ENCODE measurements at regions not wholly inside any gene's neighbourhood (a gene's known extent, or its start where the extent isn't known, plus 50 kb on each side); places are given as distances from the start of the nearest gene placed in this dataset.

DNA sequence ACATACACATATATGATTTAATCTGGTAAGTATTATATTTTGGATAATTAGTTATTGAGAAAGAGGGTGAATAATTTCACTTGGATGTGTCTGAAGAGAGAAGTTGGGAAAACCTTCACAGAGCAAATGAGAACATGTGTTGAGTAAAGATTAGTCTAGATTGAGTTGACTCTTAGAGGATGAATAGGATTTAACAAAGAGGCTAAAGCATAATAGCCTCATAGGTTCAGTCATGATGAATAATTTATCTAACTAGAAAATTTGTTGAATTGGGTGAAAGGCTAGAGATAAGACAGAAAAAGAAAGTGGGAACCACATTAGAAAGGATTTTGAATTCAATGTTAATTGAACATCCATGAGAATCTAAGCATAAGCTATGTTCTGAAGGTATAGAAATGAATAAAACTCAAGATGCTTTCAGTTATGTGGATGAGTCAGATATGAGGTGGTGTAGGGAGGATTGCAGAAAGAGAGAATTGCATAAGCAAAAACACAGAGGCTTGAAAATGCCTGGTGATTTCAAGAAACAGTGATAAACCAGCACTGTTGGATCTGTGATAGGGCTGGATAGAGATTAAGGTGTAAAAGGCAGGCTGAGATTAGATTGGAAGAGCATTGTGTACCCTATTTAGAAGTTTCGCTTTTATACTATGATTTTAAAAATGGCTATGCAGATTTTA lies 207.6 kb upstream of the NR3C2 start (continued):
- TF ChIP-seq ZNF75D (CRISPR knock-in tag; IDR thresholded peaks at IDR 0.05; ENCODE audit: borderline replicate concordance) (no peak), HNRNPUL1 (IDR thresholded peaks at IDR 0.05; ENCODE audit: low read depth, low read length) (no peak), ZIK1 (CRISPR knock-in tag; IDR thresholded peaks at IDR 0.05; ENCODE audit: borderline replicate concordance, low read depth) (no peak)

DNA sequence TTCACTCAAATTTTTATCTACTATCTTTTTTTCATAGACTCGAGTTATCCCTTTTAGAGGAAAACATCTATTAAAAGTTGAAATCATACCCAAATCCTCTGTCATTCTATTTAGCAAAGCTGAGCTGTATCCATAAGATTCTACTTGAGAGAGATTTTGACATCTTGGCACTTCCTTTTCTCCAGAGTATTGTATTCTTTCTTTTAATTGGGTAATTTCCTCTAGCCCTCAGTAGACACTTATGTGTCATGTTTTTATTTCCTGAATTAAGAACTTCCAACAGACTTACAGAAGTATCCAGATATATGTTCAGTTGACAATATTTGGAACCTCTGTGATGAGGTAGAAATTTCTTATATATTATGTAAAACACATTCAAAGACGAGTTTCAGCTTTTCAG lies 201.6 kb upstream of the NR3C2 start:
- H3K4me2 ChIP-seq (ENCODE audit: low read depth, low read length) = no peak overlapping the region
- no peak overlapping the region for H3K4me3 ChIP-seq (replicated peaks in 1 of 3; ENCODE audit: insufficient read depth in 1 of 3, low read depth in 2 of 3, low read length in 3 of 3)
- no peak for DNase-seq (ENCODE audit: low spot score)
- H2AFZ ChIP-seq (ENCODE audit: low read length) = no peak overlapping the region
- FAIRE-seq = no peak
- POLR2A ChIA-PET = no interaction called here
- H3K27ac ChIP-seq (ENCODE audit: extremely low read length, insufficient read depth, low read length) = no peak overlapping the region
- 0% methylated on average over 2 of the region's 2 CpGs for WGBS (ENCODE audit: low lambda C conversion rate)
- in situ Hi-C loops (cut with HindIII; ENCODE audit: extremely low pct_ligation_motif_present, low pct_unique_long_range_greater_than_20kb) = no loop called here
- no peaks in the 10 kb centered on the region for H3K36me3 ChIP-seq (replicated peaks in 1 of 2; ENCODE audit: control insufficient read depth in 1 of 2, insufficient read depth in 2 of 2, low read length in 2 of 2)
- H3K79me2 ChIP-seq (ENCODE audit: insufficient read depth, low read length) = no peaks in the 10 kb centered on the region
- H4K20me1 ChIP-seq (ENCODE audit: insufficient read depth, low read length) = no peaks in the 10 kb centered on the region
- intact Hi-C loops (cut with micrococcal nuclease; ENCODE audit: unreplicated experiment) = no loop called here
- H3K4me1 ChIP-seq (ENCODE audit: insufficient read depth, low read length) = no peaks in the 10 kb centered on the region
- ATAC-seq = no peak
- no peak overlapping the region for H3K9ac ChIP-seq (ENCODE audit: insufficient read depth, low read depth, low read length)
- CTCF ChIA-PET (ENCODE audit: low intra/inter-chr PET ratio, low total read pairs) = no interaction called here
- H3K27me3 ChIP-seq (ENCODE audit: control insufficient read depth in 1 of 2, insufficient read depth in 2 of 2, low read length in 2 of 2) = no peaks in the 10 kb centered on the region; a peak in 1 of 5 replicates
- no TSS peak for BruUV-seq (replicated peaks)
- H3K9me3 ChIP-seq (ENCODE audit: low read length) = peaks cover 64% of the 10 kb centered on the region
- no peak for TF ChIP-seq ZBTB1 (CRISPR knock-in tag; IDR thresholded peaks at IDR 0.05; ENCODE audit: borderline replicate concordance)
- TF ChIP-seq PAWR (CRISPR knock-in tag; IDR thresholded peaks at IDR 0.05; ENCODE audit: borderline replicate concordance) = no peak
- no peak for TF ChIP-seq ZNF44 (CRISPR knock-in tag; IDR thresholded peaks at IDR 0.05)
- TF ChIP-seq ZKSCAN5 (CRISPR knock-in tag; IDR thresholded peaks at IDR 0.05) = no peak
- no peak for TF ChIP-seq ZNF768 (CRISPR knock-in tag; IDR thresholded peaks at IDR 0.05)
- TF ChIP-seq ZNF282 (IDR thresholded peaks at IDR 0.05; ENCODE audit: partially characterized antibody) = no peak
- TF ChIP-seq, protein P1, sequence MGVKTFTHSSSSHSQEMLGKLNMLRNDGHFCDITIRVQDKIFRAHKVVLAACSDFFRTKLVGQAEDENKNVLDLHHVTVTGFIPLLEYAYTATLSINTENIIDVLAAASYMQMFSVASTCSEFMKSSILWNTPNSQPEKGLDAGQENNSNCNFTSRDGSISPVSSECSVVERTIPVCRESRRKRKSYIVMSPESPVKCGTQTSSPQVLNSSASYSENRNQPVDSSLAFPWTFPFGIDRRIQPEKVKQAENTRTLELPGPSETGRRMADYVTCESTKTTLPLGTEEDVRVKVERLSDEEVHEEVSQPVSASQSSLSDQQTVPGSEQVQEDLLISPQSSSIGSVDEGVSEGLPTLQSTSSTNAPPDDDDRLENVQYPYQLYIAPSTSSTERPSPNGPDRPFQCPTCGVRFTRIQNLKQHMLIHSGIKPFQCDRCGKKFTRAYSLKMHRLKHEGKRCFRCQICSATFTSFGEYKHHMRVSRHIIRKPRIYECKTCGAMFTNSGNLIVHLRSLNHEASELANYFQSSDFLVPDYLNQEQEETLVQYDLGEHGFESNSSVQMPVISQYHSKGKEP (CRISPR knock-in tag; IDR thresholded peaks at IDR 0.05) = no peak
- TF ChIP-seq ATF1 (CRISPR knock-in tag; IDR thresholded peaks at IDR 0.05) = no peak
- TF ChIP-seq ZNF788 (CRISPR knock-in tag; IDR thresholded peaks at IDR 0.05; ENCODE audit: borderline replicate concordance) = no peak
- TF ChIP-seq PHF20 (CRISPR knock-in tag; IDR thresholded peaks at IDR 0.05) = no peak
- no peak for TF ChIP-seq CBX2 (IDR thresholded peaks at IDR 0.05; ENCODE audit: low read depth, low read length)
- TF ChIP-seq CBX2 (CRISPR knock-in tag; IDR thresholded peaks at IDR 0.05; ENCODE audit: low read depth) = no peak
- TF ChIP-seq, protein P2, sequence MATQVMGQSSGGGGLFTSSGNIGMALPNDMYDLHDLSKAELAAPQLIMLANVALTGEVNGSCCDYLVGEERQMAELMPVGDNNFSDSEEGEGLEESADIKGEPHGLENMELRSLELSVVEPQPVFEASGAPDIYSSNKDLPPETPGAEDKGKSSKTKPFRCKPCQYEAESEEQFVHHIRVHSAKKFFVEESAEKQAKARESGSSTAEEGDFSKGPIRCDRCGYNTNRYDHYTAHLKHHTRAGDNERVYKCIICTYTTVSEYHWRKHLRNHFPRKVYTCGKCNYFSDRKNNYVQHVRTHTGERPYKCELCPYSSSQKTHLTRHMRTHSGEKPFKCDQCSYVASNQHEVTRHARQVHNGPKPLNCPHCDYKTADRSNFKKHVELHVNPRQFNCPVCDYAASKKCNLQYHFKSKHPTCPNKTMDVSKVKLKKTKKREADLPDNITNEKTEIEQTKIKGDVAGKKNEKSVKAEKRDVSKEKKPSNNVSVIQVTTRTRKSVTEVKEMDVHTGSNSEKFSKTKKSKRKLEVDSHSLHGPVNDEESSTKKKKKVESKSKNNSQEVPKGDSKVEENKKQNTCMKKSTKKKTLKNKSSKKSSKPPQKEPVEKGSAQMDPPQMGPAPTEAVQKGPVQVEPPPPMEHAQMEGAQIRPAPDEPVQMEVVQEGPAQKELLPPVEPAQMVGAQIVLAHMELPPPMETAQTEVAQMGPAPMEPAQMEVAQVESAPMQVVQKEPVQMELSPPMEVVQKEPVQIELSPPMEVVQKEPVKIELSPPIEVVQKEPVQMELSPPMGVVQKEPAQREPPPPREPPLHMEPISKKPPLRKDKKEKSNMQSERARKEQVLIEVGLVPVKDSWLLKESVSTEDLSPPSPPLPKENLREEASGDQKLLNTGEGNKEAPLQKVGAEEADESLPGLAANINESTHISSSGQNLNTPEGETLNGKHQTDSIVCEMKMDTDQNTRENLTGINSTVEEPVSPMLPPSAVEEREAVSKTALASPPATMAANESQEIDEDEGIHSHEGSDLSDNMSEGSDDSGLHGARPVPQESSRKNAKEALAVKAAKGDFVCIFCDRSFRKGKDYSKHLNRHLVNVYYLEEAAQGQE (IDR thresholded peaks at IDR 0.05; ENCODE audit: borderline replicate concordance in 1 of 2, low read depth in 1 of 2, low read length in 2 of 2) = no peak
- TF ChIP-seq SAP130 (CRISPR knock-in tag; IDR thresholded peaks at IDR 0.05; ENCODE audit: low read depth) = no peak
- TF ChIP-seq, protein P3, sequence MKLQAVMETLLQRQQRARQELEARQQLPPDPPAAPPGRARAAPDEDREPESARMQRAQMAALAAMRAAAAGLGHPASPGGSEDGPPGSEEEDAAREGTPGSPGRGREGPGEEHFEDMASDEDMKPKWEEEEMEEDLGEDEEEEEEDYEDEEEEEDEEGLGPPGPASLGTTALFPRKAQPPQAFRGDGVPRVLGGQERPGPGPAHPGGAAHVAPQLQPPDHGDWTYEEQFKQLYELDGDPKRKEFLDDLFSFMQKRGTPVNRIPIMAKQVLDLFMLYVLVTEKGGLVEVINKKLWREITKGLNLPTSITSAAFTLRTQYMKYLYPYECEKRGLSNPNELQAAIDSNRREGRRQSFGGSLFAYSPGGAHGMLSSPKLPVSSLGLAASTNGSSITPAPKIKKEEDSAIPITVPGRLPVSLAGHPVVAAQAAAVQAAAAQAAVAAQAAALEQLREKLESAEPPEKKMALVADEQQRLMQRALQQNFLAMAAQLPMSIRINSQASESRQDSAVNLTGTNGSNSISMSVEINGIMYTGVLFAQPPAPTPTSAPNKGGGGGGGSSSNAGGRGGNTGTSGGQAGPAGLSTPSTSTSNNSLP (IDR thresholded peaks at IDR 0.05; ENCODE audit: low read depth, low read length) = no peak

Measured in HepG2 (cell line).